BJ (cell line): ENCODE measurements at regions not wholly inside any gene's neighbourhood (a gene's known extent, or its start where the extent isn't known, plus 50 kb on each side); places are given as distances from the start of the nearest gene placed in this dataset.

Experiments
- CTCF ChIA-PET: fragments of 350-600 bp; formaldehyde crosslinking; extraction: SDS; loops from one replicate; lab custom pipeline; 2021; ENCODE audit warnings: antibody characterized with exemption, inconsistent platforms; lab: Yijun Ruan, JAX
- POLR2A ChIA-PET: fragments of 300-600 bp; sonication (Branson Sonifier 250); formaldehyde crosslinking; extraction: SDS; loops from one replicate; lab custom pipeline; 2021; ENCODE audit warnings: antibody characterized with exemption; lab: Charles Lee
- DNase-seq: peaks from one replicate; pipeline ENCODE4 v3.0.0-alpha.2; 2011; ENCODE audit warnings: low read depth
- H3K27me3 ChIP-seq: 2 replicates; pipeline ENCODE4 v1.6.0; 2011; ENCODE audit warnings: low read length; ENCODE audit not compliant: control insufficient read depth, insufficient read depth
- H3K36me3 ChIP-seq: 2 replicates; pipeline ENCODE4 v1.5.1; 2011; ENCODE audit warnings: low read length; ENCODE audit not compliant: control insufficient read depth, insufficient read depth
- H3K4me3 ChIP-seq: 2 replicates; pipeline ENCODE4 v1.5.1; 2011; ENCODE audit warnings: low read depth, mild to moderate bottlenecking, control low read depth, low read length
- TF ChIP-seq, protein P1 (sequence below): IDR thresholded peaks from 2 replicates; pipeline ENCODE4 v1.5.1; 2011; ENCODE audit warnings: low read depth, mild to moderate bottlenecking, control low read depth, inconsistent platforms, low read length, moderate library complexity; ENCODE audit not compliant: insufficient read depth

DNA sequence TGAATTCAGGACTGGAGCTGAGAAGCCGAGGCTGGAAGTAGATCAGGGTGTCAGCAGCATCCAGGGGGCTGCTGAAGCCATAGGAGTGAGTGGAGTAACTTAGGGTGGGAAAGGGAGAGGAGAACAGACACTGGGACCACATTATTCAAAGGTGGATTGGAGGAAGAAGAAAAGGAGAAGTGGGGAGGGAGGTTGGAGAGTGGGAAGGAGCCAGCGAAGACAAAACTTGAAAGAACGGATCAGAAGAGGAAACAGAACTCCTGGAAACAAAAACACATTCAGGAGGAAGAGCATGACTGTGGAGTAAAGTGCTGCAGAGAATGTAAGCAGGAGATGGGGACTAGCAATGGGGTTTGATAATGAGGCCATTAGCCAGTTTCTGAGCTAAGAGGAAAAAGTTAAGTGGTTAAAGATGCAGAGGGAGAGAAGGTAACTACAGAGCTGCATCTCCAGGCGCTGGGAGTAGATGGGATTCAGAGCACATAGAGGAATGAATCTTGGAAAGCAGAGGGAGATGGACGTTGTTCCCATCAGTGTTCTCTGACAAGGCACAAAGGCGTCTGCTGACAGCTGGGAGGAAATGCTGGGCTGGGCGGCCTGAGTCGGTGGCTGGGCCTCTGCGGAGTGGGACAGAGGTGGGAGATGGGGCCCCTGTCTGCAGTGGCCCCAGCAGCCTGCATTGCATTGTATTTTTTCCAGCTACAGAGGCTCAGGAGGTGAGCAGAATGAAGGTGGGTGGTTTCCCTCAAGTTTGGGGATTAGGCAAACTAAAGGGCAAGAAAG lies 63.1 kb upstream of the LEP start:
- ChIA-PET CTCF (interaction anchor here (3.0 kb wide), 1 partner anchor 42 kb away, joined by 11 read pairs; no protein-coding TSS in a partner anchor), POLR2A (no interaction called here)
- TF ChIP-seq, protein P1, sequence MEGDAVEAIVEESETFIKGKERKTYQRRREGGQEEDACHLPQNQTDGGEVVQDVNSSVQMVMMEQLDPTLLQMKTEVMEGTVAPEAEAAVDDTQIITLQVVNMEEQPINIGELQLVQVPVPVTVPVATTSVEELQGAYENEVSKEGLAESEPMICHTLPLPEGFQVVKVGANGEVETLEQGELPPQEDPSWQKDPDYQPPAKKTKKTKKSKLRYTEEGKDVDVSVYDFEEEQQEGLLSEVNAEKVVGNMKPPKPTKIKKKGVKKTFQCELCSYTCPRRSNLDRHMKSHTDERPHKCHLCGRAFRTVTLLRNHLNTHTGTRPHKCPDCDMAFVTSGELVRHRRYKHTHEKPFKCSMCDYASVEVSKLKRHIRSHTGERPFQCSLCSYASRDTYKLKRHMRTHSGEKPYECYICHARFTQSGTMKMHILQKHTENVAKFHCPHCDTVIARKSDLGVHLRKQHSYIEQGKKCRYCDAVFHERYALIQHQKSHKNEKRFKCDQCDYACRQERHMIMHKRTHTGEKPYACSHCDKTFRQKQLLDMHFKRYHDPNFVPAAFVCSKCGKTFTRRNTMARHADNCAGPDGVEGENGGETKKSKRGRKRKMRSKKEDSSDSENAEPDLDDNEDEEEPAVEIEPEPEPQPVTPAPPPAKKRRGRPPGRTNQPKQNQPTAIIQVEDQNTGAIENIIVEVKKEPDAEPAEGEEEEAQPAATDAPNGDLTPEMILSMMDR = no peak
- H3K36me3 ChIP-seq = no peaks in the 10 kb centered on the region
- H3K4me3 ChIP-seq = no peak overlapping the region
- DNase-seq = no peak
- peaks cover 15% of the 10 kb centered on the region for H3K27me3 ChIP-seq

DNA sequence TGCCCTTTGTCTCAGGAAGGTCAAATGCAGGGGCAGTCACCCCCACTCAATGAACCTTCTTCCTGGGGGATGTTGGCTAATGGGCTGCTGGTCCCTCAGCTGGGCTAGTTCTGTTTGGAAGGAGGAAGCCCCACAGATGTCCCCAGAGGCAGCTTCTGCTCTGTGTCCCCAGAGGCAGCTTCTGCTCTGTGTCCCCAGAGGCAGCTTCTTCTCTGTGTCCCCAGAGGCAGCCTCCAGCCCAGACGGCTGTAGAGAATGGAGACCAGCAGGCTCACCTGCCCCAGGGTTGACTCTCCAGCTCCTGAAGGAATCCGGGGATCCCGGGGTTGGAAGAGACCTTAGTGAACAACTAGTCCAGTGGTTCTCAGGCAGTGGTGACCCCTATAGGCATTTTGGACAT lies 62.5 kb upstream of the LEP start:
- Histone ChIP-seq H3K27me3 (peaks cover 12% of the 10 kb centered on the region), H3K36me3 (no peaks in the 10 kb centered on the region), H3K4me3 (no peak overlapping the region)
- ChIA-PET POLR2A (no interaction called here), CTCF (interaction anchor here (1.4 to 3.0 kb wide), 2 partner anchors 31 to 43 kb away, joined by 4 to 11 read pairs; no protein-coding TSS in a partner anchor)
- DNase-seq = no peak
- TF ChIP-seq, protein P1 = no peak

DNA sequence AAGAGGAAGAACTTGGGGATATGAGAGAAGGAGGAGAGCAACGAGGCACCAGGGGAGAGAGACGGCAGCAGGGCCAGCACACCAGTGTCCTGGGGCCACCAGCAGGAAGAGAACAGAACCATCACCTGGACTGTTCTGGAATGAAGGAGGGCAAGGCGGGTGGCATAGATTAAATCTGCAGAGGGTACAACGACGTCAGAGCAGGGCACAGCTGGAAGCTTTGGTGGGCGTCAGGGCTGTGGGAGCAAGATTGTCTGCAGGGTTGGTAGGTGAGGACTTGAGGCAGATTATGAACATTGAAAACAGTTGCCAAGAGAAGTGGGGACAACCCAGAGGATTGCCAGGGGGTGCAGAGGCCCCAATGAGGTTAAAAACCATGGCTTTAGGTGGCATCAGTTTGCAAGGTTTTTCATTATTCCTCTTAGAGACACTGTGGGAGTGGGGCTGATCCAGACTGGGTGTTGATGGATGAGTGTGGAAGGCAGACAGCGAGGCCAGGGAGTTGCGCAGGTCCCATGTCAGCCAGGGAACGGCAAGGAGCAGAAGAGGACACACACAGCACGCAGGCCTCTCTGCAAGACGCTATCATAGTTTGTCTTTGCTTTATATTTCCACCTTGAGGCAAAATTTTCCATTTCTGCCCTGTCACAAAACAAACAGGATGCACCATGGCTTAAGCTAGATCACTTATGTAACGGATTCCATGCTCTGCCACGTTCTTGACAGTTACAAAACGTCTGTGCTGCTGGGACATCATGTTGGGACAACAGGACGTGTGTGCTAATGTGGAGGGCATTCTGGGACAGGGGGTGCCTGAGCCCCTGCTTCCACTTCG lies 52.5 kb upstream of the LEP start:
- Histone ChIP-seq H3K36me3 (no peaks in the 10 kb centered on the region), H3K4me3 (no peak overlapping the region), H3K27me3 (peaks cover 22% of the 10 kb centered on the region)
- TF ChIP-seq, protein P1 = no peak
- POLR2A ChIA-PET = no interaction called here
- CTCF ChIA-PET = interaction anchor here (1.5 kb wide), 1 partner anchor 13 kb away, joined by 5 read pairs; no protein-coding TSS in a partner anchor
- DNase-seq = no peak

DNA sequence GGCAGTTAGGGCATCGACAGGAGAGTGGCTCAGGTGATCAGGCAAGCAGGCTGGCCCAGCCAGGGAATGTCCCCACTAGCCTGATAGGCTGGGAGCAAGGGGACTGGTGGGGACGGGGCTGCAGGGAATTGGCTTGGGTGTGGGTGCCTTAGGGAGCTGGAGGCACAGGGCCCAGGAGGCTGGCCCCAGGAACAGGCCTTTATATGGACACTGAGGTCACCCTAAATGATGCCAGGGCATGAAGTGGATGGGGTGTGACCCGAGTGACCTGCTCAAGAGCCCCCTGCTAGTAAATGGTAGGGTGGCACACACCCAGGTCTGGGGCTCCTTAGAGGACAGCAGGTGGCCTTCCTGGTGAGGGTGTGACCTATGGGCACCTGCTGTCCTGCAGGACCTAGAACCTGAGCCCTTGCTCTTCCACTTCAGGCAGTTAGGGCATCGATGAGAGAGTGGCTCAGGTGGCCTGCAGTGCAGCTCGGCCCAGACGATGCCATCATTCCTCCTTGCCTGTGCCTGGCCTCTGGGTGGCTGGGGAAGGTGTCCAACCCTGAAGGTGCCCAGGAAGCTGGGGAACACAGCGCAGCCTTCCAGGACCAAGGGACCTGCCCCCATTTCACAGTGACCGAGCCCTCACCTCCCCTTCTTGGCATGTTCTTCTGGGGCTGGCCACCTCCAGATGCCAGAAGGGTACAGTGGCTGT lies 51.7 kb upstream of the LEP start:
- ChIA-PET CTCF (no interaction called here), POLR2A (no interaction called here)
- peaks cover 23% of the 10 kb centered on the region for H3K27me3 ChIP-seq

More for the DNA sequence above, 51.7 kb upstream of the LEP start:
- no peak overlapping the region for H3K4me3 ChIP-seq
- H3K36me3 ChIP-seq = no peaks in the 10 kb centered on the region
- TF ChIP-seq, protein P1 = no peak
- no peak for DNase-seq
